ENCODE measurements at regions not wholly inside any gene's neighbourhood (a gene's known extent, or its start where the extent isn't known, plus 50 kb on each side); places are given as distances from the start of the nearest gene placed in this dataset.

DNA sequence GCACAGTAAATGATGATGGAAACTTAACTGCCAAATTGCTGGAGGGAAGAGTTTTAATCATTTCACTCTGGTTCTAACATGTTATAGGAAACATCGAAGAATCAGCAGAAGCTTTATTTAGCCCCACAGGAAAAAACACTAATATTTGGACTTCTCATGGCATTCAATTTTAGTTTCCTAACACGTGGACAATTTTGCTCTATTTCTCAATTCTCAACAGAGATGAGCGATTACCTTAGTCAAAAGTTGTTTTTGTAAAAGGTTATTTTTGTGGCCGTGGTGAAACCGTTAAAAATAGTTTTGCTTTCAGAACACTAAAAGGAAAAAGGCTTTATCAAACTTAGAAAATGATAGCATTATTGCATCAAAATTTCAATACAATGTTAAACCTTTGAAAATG lies 235.2 kb downstream of the PLK2 start:
- TF ChIP-seq SP1 (IDR thresholded peaks at IDR 0.05) (no peak), CTBP1 (IDR thresholded peaks at IDR 0.05; ENCODE audit: borderline replicate concordance) (no peak), FOXM1 (IDR thresholded peaks at IDR 0.05; ENCODE audit: borderline replicate concordance) (no peak), FOXA1 (IDR thresholded peaks at IDR 0.05) (no peak), NFRKB (IDR thresholded peaks at IDR 0.05) (no peak), LEF1 (IDR thresholded peaks at IDR 0.05; ENCODE audit: borderline replicate concordance) (no peak)
